H1 (cell line): ENCODE measurements at regions not wholly inside any gene's neighbourhood (a gene's known extent, or its start where the extent isn't known, plus 50 kb on each side); places are given as distances from the start of the nearest gene placed in this dataset.

Experiments used
- CTCF ChIA-PET: fragments of 300-600 bp; sonication (Branson Sonifier 250); formaldehyde crosslinking; loops from one replicate; lab custom pipeline; 2021; ENCODE audit not compliant: partially characterized antibody; lab: Charles Lee
- POLR2A ChIA-PET: fragments of 300-600 bp; sonication (Branson Sonifier 250); formaldehyde crosslinking; loops from one replicate; lab custom pipeline; 2021; ENCODE audit warnings: inconsistent platforms; ENCODE audit not compliant: partially characterized antibody; lab: Charles Lee
- DNase-seq, 2 experiments: peaks; one replicate each; pipeline versions ENCODE4 v3.0.0 to v3.0.0-alpha.2; 2010 to 2022; ENCODE audit warnings: low spot score in 2 of 2, low read depth in 1 of 2, mixed read lengths in 1 of 2
- FAIRE-seq: peaks from 2 replicates; lab custom pipeline; 2011; peaks lifted over from hg19 to GRCh38; lab: Jason Lieb, UNC
- H2AFZ ChIP-seq: 2 replicates; pipeline ENCODE4 v1.8.1; 2012; ENCODE audit warnings: low read length, inconsistent platforms
- H2AK5ac ChIP-seq: 2 replicates; pipeline ENCODE4 v1.6.1; 2013; ENCODE audit warnings: low read depth, low read length
- H2BK120ac ChIP-seq: replicated peaks from 2 replicates; pipeline ENCODE3; 2013; ENCODE audit warnings: low read depth, low read length, inconsistent platforms
- H2BK12ac ChIP-seq: 2 replicates; pipeline ENCODE4 v1.6.1; 2013; ENCODE audit warnings: low read depth, low read length
- H2BK15ac ChIP-seq: 2 replicates; pipeline ENCODE4 v1.6.1; 2013; ENCODE audit warnings: low read length
- H2BK20ac ChIP-seq: 2 replicates; pipeline ENCODE4 v1.6.1; 2013; ENCODE audit warnings: low read length
- H2BK5ac ChIP-seq: 2 replicates; pipeline ENCODE4 v1.6.1; 2013; ENCODE audit warnings: low read depth, low read length
- H3K14ac ChIP-seq: 2 replicates; pipeline ENCODE4 v1.6.1; 2013; ENCODE audit warnings: inconsistent platforms; ENCODE audit not compliant: insufficient read length
- H3K18ac ChIP-seq: 2 replicates; pipeline ENCODE4 v1.6.1; 2013; ENCODE audit warnings: low read length; ENCODE audit errors: extremely low read depth
- H3K23ac ChIP-seq: 2 replicates; pipeline ENCODE4 v1.6.1; 2013; ENCODE audit warnings: inconsistent platforms; ENCODE audit not compliant: insufficient read length
- H3K23me2 ChIP-seq: 2 replicates; pipeline ENCODE4 v1.6.1; 2013; ENCODE audit warnings: low read depth, low read length
- H3K27ac ChIP-seq: 2 replicates; pipeline ENCODE4 v1.6.1; 2011; ENCODE audit warnings: low read depth, low read length, inconsistent platforms
- H3K27me3 ChIP-seq, 4 experiments: replicated peaks in 1 of 4; 1 replicate in 1 of 4; 2 replicates in 3 of 4; pipeline versions ENCODE4 v1.6.1 to v1.8.1; 2011 to 2013; ENCODE audit warnings: low read length in 3 of 4, mild to moderate bottlenecking in 3 of 4, inconsistent platforms in 2 of 4, mixed read lengths in 2 of 4, moderate library complexity in 1 of 4; ENCODE audit not compliant: control insufficient read depth in 3 of 4, insufficient read depth in 3 of 4; ENCODE audit errors: extremely low read depth in 1 of 4
- H3K36me3 ChIP-seq, 4 experiments: 2 replicates each; pipeline versions ENCODE4 v1.6.1 to v1.8.1; 2011 to 2013; ENCODE audit warnings: mild to moderate bottlenecking in 4 of 4, low read length in 3 of 4, moderate library complexity in 2 of 4, control low read depth in 1 of 4, inconsistent platforms in 1 of 4; ENCODE audit not compliant: insufficient read depth in 4 of 4, control insufficient read depth in 2 of 4
- H3K4ac ChIP-seq: replicated peaks from 2 replicates; pipeline ENCODE3; 2013; ENCODE audit warnings: low read length, low read depth, mixed read lengths, inconsistent platforms; ENCODE audit not compliant: insufficient read length
- H3K4me1 ChIP-seq, 4 experiments: replicated peaks in 1 of 4; 1 replicate in 1 of 4; 2 replicates in 3 of 4; pipeline versions ENCODE4 v1.6.1 to v1.8.1; 2011 to 2013; ENCODE audit warnings: low read length in 3 of 4, inconsistent platforms in 2 of 4, mixed read lengths in 1 of 4; ENCODE audit not compliant: insufficient read depth in 4 of 4, control insufficient read depth in 3 of 4
- H3K4me2 ChIP-seq, 2 experiments: 2 replicates each; pipeline versions ENCODE4 v1.6.1 to v1.8.1; 2011 to 2013; ENCODE audit warnings: low read depth in 2 of 2, low read length in 2 of 2, control low read depth in 1 of 2, inconsistent platforms in 1 of 2, mild to moderate bottlenecking in 1 of 2; ENCODE audit not compliant: insufficient read depth in 1 of 2
- H3K4me3 ChIP-seq, 4 experiments: fragments of 200-600, 300-600 bp in 1 of 4; sonication (generic), shearing (Covaris generic), sonication (Bioruptor Twin) in 1 of 4; 2 replicates each; pipeline versions ENCODE4 v1.5.1 to v1.8.1; 2011 to 2016; ENCODE audit warnings: low read length in 4 of 4, low read depth in 3 of 4, control low read depth in 2 of 4, inconsistent platforms in 2 of 4, mild to moderate bottlenecking in 2 of 4, mixed read lengths in 1 of 4, moderate library complexity in 1 of 4; ENCODE audit not compliant: insufficient read depth in 2 of 4; ENCODE audit errors: extremely low read depth in 1 of 4
- H3K56ac ChIP-seq: replicated peaks from 2 replicates; pipeline ENCODE3; 2013; ENCODE audit warnings: low read depth, mild to moderate bottlenecking, mixed read lengths, low read length, inconsistent platforms; ENCODE audit not compliant: insufficient read length
- H3K79me1 ChIP-seq: 2 replicates; pipeline ENCODE4 v1.6.1; 2013; ENCODE audit warnings: low read depth, low read length, control low read depth
- H3K79me2 ChIP-seq, 2 experiments: 2 replicates each; pipeline versions ENCODE4 v1.6.1 to v1.8.1; 2012 to 2013; ENCODE audit warnings: low read length in 2 of 2, mild to moderate bottlenecking in 2 of 2, inconsistent platforms in 1 of 2; ENCODE audit not compliant: insufficient read depth in 2 of 2, control insufficient read depth in 1 of 2
- H3K9ac ChIP-seq, 4 experiments: replicated peaks in 1 of 4; 1 replicate in 1 of 4; 2 replicates in 3 of 4; pipeline versions ENCODE4 v1.6.1 to v1.8.1; 2011 to 2013; ENCODE audit warnings: low read depth in 3 of 4, low read length in 3 of 4, control low read depth in 2 of 4, mild to moderate bottlenecking in 2 of 4, moderate library complexity in 2 of 4, inconsistent platforms in 1 of 4; ENCODE audit errors: extremely low read depth in 1 of 4
- H3K9me3 ChIP-seq, 2 experiments: 2 replicates each; pipeline versions ENCODE4 v1.6.1 to v1.8.1; 2012 to 2013; ENCODE audit warnings: mild to moderate bottlenecking in 2 of 2, moderate library complexity in 2 of 2, control low read depth in 1 of 2, inconsistent platforms in 1 of 2, low read depth in 1 of 2, low read length in 1 of 2, mixed read lengths in 1 of 2; ENCODE audit not compliant: insufficient read depth in 2 of 2
- H4K20me1 ChIP-seq, 2 experiments: replicated peaks in 1 of 2; 2 replicates each; pipeline versions ENCODE3 to v1.8.1; 2011 to 2013; ENCODE audit warnings: inconsistent platforms in 2 of 2, low read length in 2 of 2, mild to moderate bottlenecking in 1 of 2; ENCODE audit not compliant: insufficient read depth in 2 of 2, control insufficient read depth in 1 of 2
- H4K5ac ChIP-seq: 2 replicates; pipeline ENCODE4 v1.6.1; 2013; ENCODE audit warnings: low read length, low read depth, mixed read lengths, inconsistent platforms; ENCODE audit not compliant: insufficient read length
- H4K8ac ChIP-seq: 2 replicates; pipeline ENCODE4 v1.8.0; 2013; ENCODE audit warnings: mild to moderate bottlenecking, moderate library complexity, low read length, inconsistent platforms; ENCODE audit not compliant: insufficient read depth; ENCODE audit errors: extremely low read depth
- H4K91ac ChIP-seq: replicated peaks from 2 replicates; pipeline ENCODE3; 2013; ENCODE audit warnings: low read length, mixed read lengths, inconsistent platforms; ENCODE audit not compliant: insufficient read length
- CHD2 ChIP-seq: IDR thresholded peaks from 2 replicates; pipeline ENCODE4 v1.6.1; 2012; ENCODE audit warnings: low read length, improper control_type of control experiment
- NRF1 ChIP-seq: IDR thresholded peaks from 2 replicates; pipeline ENCODE4 v1.6.1; 2011; ENCODE audit warnings: mild to moderate bottlenecking, low read depth, low read length, improper control_type of control experiment
- WGBS, 2 experiments: shearing (Covaris generic) in 1 of 2; methylation state at CpG; one replicate each; pipeline versions ENCODE4 v1.1.6 to v1.1.7; 2013 to 2015; ENCODE audit warnings: low lambda C conversion rate in 2 of 2, mixed read lengths in 2 of 2, inconsistent platforms in 1 of 2, low coverage in 1 of 2, missing lambda C conversion rate in 1 of 2; ENCODE audit not compliant: insufficient replicate concordance in 2 of 2, insufficient coverage in 1 of 2, insufficient read length in 1 of 2; ENCODE audit errors: extremely low coverage in 1 of 2, missing lambda C conversion rate in 1 of 2; 5-methylcytosine and 5-hydroxymethylcytosine counted together
- TF ChIP-seq, protein P1 (sequence below): IDR thresholded peaks from 2 replicates; pipeline ENCODE4 v1.6.1; 2012; ENCODE audit warnings: inconsistent platforms

DNA sequence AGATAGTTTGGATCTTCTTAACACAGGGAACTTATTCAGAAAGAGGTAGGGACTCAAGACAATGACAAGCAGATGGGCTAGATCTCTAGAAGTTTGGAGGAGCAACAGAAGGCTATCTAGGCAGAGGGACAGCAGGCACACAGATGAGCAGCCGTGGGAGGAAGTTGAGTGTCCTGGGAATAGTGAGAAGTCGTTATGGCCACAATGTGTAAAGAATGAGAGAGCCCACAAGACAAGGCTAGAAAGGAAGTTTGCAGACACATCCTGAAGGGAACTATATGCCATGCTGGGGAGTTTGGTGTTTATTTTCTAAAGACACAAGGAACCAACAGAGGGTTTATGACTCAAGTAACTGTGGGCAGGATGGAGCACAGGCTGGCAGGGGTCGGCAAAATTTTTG is 160.6 kb downstream of the PALM2AKAP2 start:
- Histone ChIP-seq H3K23ac (no peak overlapping the region), H2AFZ (no peak overlapping the region), H4K20me1 (no peaks in the 10 kb centered on the region), H3K4me3 (no peak overlapping the region), H3K79me1 (no peaks in the 10 kb centered on the region), H2BK12ac (no peak overlapping the region), H3K27me3 (no peaks in the 10 kb centered on the region), H4K8ac (no peak overlapping the region), H3K4me2 (no peak overlapping the region), H3K4me1 (no peaks in the 10 kb centered on the region), H3K79me2 (no peaks in the 10 kb centered on the region), H4K91ac (no peak overlapping the region), H2BK5ac (no peak overlapping the region), H2BK20ac (no peak overlapping the region), H4K5ac (no peak overlapping the region), H3K36me3 (no peaks in the 10 kb centered on the region), H2BK120ac (no peak overlapping the region), H3K56ac (no peak overlapping the region), H2BK15ac (no peak overlapping the region), H3K9me3 (no peaks in the 10 kb centered on the region), H3K27ac (no peak overlapping the region), H3K9ac (no peak overlapping the region), H3K4ac (no peak overlapping the region), H3K23me2 (no peaks in the 10 kb centered on the region), H3K14ac (no peak overlapping the region), H2AK5ac (no peak overlapping the region), H3K18ac (no peak overlapping the region)
- ChIA-PET POLR2A (no interaction called here), CTCF (no interaction called here)
- 89% methylated on average over 3 of the region's 3 CpGs; no CpG with 5 or more reads in 1 of the 2 experiments for WGBS, 2 experiments
- FAIRE-seq (no peak), DNase-seq (no peak)
- TF ChIP-seq CHD2 (no peak), NRF1 (no peak)
- TF ChIP-seq, protein P1, sequence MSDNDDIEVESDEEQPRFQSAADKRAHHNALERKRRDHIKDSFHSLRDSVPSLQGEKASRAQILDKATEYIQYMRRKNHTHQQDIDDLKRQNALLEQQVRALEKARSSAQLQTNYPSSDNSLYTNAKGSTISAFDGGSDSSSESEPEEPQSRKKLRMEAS, result no peak
